ENCODE measurements at regions not wholly inside any gene's neighbourhood (a gene's known extent, or its start where the extent isn't known, plus 50 kb on each side); places are given as distances from the start of the nearest gene placed in this dataset.

GRCh38 chr13:64274481-64275217 lies 2859.0 kb upstream of the PCDH20 start:
- TF ChIP-seq ZFP30 (CRISPR knock-in tag; IDR thresholded peaks at IDR 0.05): no peak
- no peak for TF ChIP-seq CREB5 (CRISPR knock-in tag; IDR thresholded peaks at IDR 0.05; ENCODE audit: low read depth)
- TF ChIP-seq ZC3H10 (CRISPR knock-in tag; IDR thresholded peaks at IDR 0.05): no peak
- no peak for TF ChIP-seq CSRNP3 (CRISPR knock-in tag; IDR thresholded peaks at IDR 0.05)
- no peak for TF ChIP-seq PATZ1 (CRISPR knock-in tag; IDR thresholded peaks at IDR 0.05; ENCODE audit: borderline replicate concordance)
- TF ChIP-seq ARNTL (CRISPR knock-in tag; IDR thresholded peaks at IDR 0.05; ENCODE audit: borderline replicate concordance, low read depth): no peak
- TF ChIP-seq ISL1 (CRISPR knock-in tag; IDR thresholded peaks at IDR 0.05): no peak
- TF ChIP-seq ZFP3 (CRISPR knock-in tag; IDR thresholded peaks at IDR 0.05): no peak
- no peak for TF ChIP-seq TOX (CRISPR knock-in tag; IDR thresholded peaks at IDR 0.05; ENCODE audit: borderline replicate concordance)
